Lower lobe of right lung (tissue), 2 donors: ENCODE measurements at regions not wholly inside any gene's neighbourhood (a gene's known extent, or its start where the extent isn't known, plus 50 kb on each side); places are given as distances from the start of the nearest gene placed in this dataset.

Experiments
- ATAC-seq, 2 donors: fragments of 200-7000 bp; cut with Tn5 transposase; one replicate each; pipeline ENCODE4 v1.9.1; 2020 to 2022; ENCODE audit warnings: mild to moderate bottlenecking in 2 of 2, moderate library complexity in 2 of 2
- DNase-seq: peaks from one replicate; pipeline ENCODE4 v3.0.0-alpha.2; 2020
- H3K27ac ChIP-seq: fragments of 200-600 bp; one replicate; pipeline ENCODE4 v1.8.0; 2022
- H3K27me3 ChIP-seq: fragments of 200-600 bp; one replicate; pipeline ENCODE4 v1.8.0; 2022; ENCODE audit warnings: low read depth
- H3K36me3 ChIP-seq: fragments of 200-600 bp; one replicate; pipeline ENCODE4 v1.8.0; 2022; ENCODE audit warnings: mild to moderate bottlenecking
- H3K4me1 ChIP-seq: fragments of 200-600 bp; one replicate; pipeline ENCODE4 v1.8.0; 2022
- H3K4me3 ChIP-seq: fragments of 200-600 bp; one replicate; pipeline ENCODE4 v1.8.0; 2022; ENCODE audit warnings: mild to moderate bottlenecking
- H3K9me3 ChIP-seq: fragments of 200-600 bp; one replicate; pipeline ENCODE4 v1.8.0; 2022
- intact Hi-C: fragments of 100-400 bp; cut with DNase I; formaldehyde crosslinking; loops from one replicate; pipeline ENCODE4 v1.11.0; 2022
- TF ChIP-seq, protein P1 (sequence below): fragments of 200-600 bp; IDR thresholded peaks from one replicate; pipeline ENCODE4 v1.8.0; 2022; ENCODE audit warnings: antibody characterized with exemption, mild to moderate bottlenecking
- donor health status: DM: no; HTN: yes; CAD: no; lungs with severe emphysema.

DNA sequence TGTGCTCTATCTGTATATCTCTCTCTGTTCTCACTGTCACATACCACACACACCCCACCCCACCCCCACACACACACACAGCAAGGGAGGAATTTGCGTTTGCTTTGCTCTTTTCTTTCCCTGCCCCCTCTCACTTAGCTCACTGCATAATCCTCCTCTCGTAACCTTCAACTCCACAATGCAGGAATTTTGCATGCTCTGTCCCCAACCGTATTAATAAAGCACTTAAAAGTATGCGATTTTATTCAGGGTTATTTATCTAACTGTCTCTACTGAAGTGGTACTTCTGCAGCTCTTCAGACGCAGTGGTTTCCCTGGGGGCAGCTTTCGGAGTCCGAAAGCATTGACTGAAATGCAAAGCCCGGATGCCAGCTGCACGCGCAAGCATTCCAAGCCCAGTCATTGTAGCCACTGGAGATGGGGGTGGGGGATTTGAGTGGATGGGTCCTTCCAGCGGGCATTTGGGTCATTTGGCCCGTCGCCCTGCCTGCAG, 105.4 kb upstream of the RBFOX1 start:
- TF ChIP-seq, protein P1, sequence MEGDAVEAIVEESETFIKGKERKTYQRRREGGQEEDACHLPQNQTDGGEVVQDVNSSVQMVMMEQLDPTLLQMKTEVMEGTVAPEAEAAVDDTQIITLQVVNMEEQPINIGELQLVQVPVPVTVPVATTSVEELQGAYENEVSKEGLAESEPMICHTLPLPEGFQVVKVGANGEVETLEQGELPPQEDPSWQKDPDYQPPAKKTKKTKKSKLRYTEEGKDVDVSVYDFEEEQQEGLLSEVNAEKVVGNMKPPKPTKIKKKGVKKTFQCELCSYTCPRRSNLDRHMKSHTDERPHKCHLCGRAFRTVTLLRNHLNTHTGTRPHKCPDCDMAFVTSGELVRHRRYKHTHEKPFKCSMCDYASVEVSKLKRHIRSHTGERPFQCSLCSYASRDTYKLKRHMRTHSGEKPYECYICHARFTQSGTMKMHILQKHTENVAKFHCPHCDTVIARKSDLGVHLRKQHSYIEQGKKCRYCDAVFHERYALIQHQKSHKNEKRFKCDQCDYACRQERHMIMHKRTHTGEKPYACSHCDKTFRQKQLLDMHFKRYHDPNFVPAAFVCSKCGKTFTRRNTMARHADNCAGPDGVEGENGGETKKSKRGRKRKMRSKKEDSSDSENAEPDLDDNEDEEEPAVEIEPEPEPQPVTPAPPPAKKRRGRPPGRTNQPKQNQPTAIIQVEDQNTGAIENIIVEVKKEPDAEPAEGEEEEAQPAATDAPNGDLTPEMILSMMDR: no peak
- Histone ChIP-seq H3K27ac (no peak overlapping the region), H3K36me3 (no peaks in the 10 kb centered on the region), H3K9me3 (no peaks in the 10 kb centered on the region), H3K4me3 (no peak overlapping the region), H3K4me1 (no peaks in the 10 kb centered on the region), H3K27me3 (no peaks in the 10 kb centered on the region)
- DNase-seq (no peak), ATAC-seq (no peak)
- intact Hi-C loops: no loop called here

DNA sequence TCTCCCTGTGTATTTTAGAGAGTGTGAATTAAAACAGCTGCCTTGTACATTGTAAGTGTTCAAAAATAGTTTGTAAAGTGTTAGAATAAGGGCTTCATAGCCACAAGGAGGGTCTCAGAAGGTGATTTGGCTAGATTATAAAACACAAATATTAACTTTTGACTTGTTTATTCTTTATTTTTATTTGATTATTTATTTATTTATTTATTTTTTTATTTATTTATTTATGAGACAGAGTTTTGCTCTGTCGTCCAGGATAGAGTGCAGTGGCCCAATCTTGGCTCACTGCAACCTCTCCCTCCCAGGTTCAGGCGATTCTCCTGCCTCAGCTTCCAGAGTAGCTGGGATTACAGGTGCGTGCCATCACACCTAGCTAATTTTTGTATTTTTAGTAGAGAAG, 111.5 kb upstream of the RBFOX1 start:
- Histone ChIP-seq H3K27me3 (no peaks in the 10 kb centered on the region), H3K36me3 (no peaks in the 10 kb centered on the region), H3K27ac (no peak overlapping the region), H3K4me1 (no peaks in the 10 kb centered on the region), H3K9me3 (no peaks in the 10 kb centered on the region), H3K4me3 (no peak overlapping the region)
- no peak for DNase-seq
- no peak for ATAC-seq
- intact Hi-C loops: no loop called here
- TF ChIP-seq, protein P1: no peak

DNA sequence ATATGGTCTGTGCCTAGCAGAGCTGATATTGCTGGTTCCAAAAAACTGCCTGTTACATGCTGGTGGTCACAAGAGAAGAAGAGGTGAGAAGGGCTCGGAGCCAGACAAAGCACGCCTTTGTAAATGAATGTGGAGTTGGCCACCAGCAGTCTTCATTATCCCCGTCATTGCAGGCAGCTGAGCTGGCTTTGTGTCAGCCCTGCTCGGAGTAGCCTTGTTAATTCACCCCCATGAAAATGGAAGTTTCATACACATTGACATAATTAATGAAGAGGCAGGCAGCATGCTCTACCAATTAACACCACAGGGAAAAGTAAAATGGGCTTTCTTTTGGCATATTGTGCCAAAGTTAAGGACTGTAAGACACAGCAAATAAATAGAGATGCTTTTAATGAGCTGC, 113.7 kb upstream of the RBFOX1 start:
- H3K27me3 ChIP-seq: no peaks in the 10 kb centered on the region
- intact Hi-C loops: no loop called here
- no peaks in the 10 kb centered on the region for H3K9me3 ChIP-seq
- H3K36me3 ChIP-seq: no peaks in the 10 kb centered on the region
- DNase-seq (no peak), ATAC-seq (no peak)
- TF ChIP-seq, protein P1: no peak
- no peaks in the 10 kb centered on the region for H3K4me1 ChIP-seq
- no peak overlapping the region for H3K27ac ChIP-seq
- H3K4me3 ChIP-seq: no peak overlapping the region

DNA sequence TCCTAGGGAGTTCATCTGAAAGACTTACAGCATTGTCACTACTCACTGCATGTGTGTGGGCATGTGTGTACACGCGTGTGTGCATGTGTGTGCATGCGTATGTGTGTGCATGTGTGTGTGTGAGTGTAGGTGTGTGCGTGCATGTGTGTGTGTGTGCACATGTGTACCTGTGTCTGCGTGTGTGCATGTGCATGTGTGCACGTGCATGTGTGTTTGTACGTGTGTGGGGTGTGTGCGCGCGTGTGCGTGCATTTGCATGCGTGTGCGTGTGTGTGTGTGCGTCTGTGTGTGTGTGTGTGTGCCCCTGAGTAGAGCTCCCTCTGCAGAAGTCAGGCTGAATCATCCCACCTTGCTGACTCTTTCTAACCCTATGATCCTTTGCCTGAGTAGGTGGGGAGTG, 114.8 kb upstream of the RBFOX1 start:
- intact Hi-C loops: no loop called here
- H3K36me3 ChIP-seq: no peaks in the 10 kb centered on the region
- DNase-seq (no peak), ATAC-seq (no peak)
- H3K9me3 ChIP-seq: no peaks in the 10 kb centered on the region
- no peaks in the 10 kb centered on the region for H3K27me3 ChIP-seq
- H3K4me1 ChIP-seq: no peaks in the 10 kb centered on the region
- no peak overlapping the region for H3K27ac ChIP-seq
- TF ChIP-seq, protein P1: no peak
- no peak overlapping the region for H3K4me3 ChIP-seq

DNA sequence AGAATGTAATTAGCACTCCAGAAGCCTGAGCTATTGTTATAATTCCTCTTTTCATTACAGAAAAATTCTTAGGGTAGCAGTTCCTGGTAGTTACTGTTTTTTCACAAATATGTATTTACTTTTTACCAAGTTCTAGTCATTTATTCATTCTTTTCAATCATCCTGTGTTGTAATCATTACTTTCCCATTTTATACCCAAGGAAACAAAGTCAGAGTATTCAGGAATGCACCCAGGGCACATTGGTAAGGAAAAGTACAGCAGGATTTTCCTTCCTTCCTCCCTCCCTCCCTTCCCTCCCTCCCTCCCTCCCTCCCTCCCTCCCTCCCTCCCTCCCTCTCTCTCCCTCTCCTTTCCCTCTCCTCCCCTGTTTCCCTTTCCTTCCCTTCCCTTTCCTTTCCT, 115.9 kb upstream of the RBFOX1 start:
- ATAC-seq: no peak
- Histone ChIP-seq H3K4me1 (no peaks in the 10 kb centered on the region), H3K9me3 (no peaks in the 10 kb centered on the region), H3K4me3 (no peak overlapping the region), H3K27ac (no peak overlapping the region), H3K27me3 (no peaks in the 10 kb centered on the region), H3K36me3 (no peaks in the 10 kb centered on the region)
- intact Hi-C loops: no loop called here
- no peak for DNase-seq
- TF ChIP-seq, protein P1: no peak

DNA sequence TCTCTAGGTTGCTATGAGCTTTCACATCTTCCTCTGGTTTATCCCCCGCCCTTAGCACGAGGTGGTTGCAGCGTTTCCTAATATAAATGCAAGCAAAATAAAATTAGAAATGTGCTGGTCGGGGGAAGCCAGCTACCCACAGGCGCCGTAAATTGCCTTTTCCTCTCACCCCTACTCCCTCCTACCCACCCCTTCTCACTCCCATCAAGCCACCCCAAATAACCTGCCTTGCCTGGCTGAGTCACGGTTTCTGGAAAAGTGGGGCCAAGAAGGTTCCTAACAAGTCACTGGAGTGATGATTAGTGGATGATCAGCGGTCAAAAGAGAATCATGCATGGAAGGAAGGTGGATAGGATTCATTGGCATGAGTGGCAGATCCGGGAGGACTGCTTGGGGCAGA, 120.9 kb upstream of the RBFOX1 start:
- intact Hi-C loops: no loop called here
- H3K27ac ChIP-seq: no peak overlapping the region
- H3K27me3 ChIP-seq: no peaks in the 10 kb centered on the region
- H3K9me3 ChIP-seq: no peaks in the 10 kb centered on the region
- H3K4me3 ChIP-seq: no peak overlapping the region
- no peaks in the 10 kb centered on the region for H3K36me3 ChIP-seq
- no peak for ATAC-seq
- TF ChIP-seq, protein P1: no peak
- DNase-seq: no peak
- H3K4me1 ChIP-seq: no peaks in the 10 kb centered on the region
